Stimulated activated naive CD8-positive, alpha-beta T cell treated with anti-CD3 and anti-CD28 coated beads, Interleukin-15, amount 100 ng/mL, for 72 hours (primary cell): ENCODE measurements at regions not wholly inside any gene's neighbourhood (a gene's known extent, or its start where the extent isn't known, plus 50 kb on each side); places are given as distances from the start of the nearest gene placed in this dataset.

ENCODE experiments used
- ATAC-seq: fragments of 150-1000 bp; cut with Tn5 transposase; 2 replicates; pipeline ENCODE4 v1.10.0; 2021; ENCODE audit warnings: mild to moderate bottlenecking, moderate library complexity
- DNase-seq, 2 donors: peaks; one replicate each; pipeline ENCODE4 v3.0.0; 2021 to 2022
- H3K27ac Mint-ChIP-seq, 2 donors: one replicate each; pipeline ENCODE4 v1.8.0; 2022; ENCODE audit warnings: mild to moderate bottlenecking in 2 of 2, mixed read lengths in 2 of 2, moderate library complexity in 2 of 2
- H3K27me3 Mint-ChIP-seq: one replicate; pipeline ENCODE4 v1.8.0; 2022; ENCODE audit warnings: mixed read lengths
- H3K4me1 Mint-ChIP-seq: one replicate; pipeline ENCODE4 v1.8.0; 2022; ENCODE audit warnings: mild to moderate bottlenecking, mixed read lengths
- H3K4me3 Mint-ChIP-seq, 2 donors: one replicate each; pipeline ENCODE4 v1.8.0; 2022; ENCODE audit warnings: mild to moderate bottlenecking in 2 of 2, mixed read lengths in 2 of 2, moderate library complexity in 1 of 2
- H3K9me3 Mint-ChIP-seq, 2 donors: one replicate each; pipeline ENCODE4 v1.8.0; 2022; ENCODE audit warnings: mixed read lengths in 2 of 2

GRCh38 chr4:26028793-26029567 is 115.0 kb downstream of the SMIM20 start:
- H3K4me1 Mint-ChIP-seq, result peaks cover 20% of the 10 kb centered on the region
- no peaks in the 10 kb centered on the region for H3K9me3 Mint-ChIP-seq
- H3K27ac Mint-ChIP-seq, result no peak overlapping the region
- peaks cover 35% of the 10 kb centered on the region for H3K27me3 Mint-ChIP-seq
- ATAC-seq (peak; percentile 95), DNase-seq (peak; percentile 73 to 75)
- peak overlapping the region; percentile 31 to 42 for H3K4me3 Mint-ChIP-seq

GRCh38 chr4:26029568-26030131 is 115.6 kb downstream of the SMIM20 start:
- Mint-ChIP-seq H3K27ac (no peak overlapping the region), H3K4me1 (peaks cover 20% of the 10 kb centered on the region), H3K9me3 (no peaks in the 10 kb centered on the region), H3K27me3 (peaks cover 35% of the 10 kb centered on the region), H3K4me3 (no peak overlapping the region)
- DNase-seq (no peak), ATAC-seq (no peak)

GRCh38 chr4:26030260-26030667 is 116.2 kb downstream of the SMIM20 start:
- H3K27me3 Mint-ChIP-seq, result peaks cover 39% of the 10 kb centered on the region
- H3K9me3 Mint-ChIP-seq, result no peaks in the 10 kb centered on the region
- ATAC-seq (no peak), DNase-seq (no peak)
- no peak overlapping the region for H3K27ac Mint-ChIP-seq
- peaks cover 24% of the 10 kb centered on the region for H3K4me1 Mint-ChIP-seq
- no peak overlapping the region for H3K4me3 Mint-ChIP-seq

GRCh38 chr4:26030780-26031179 is 116.8 kb downstream of the SMIM20 start:
- no peak for DNase-seq
- Mint-ChIP-seq H3K27ac (no peak overlapping the region), H3K4me1 (peaks cover 26% of the 10 kb centered on the region), H3K4me3 (no peak overlapping the region), H3K9me3 (no peaks in the 10 kb centered on the region), H3K27me3 (peaks cover 43% of the 10 kb centered on the region)
- ATAC-seq, result peak; percentile 24

GRCh38 chr4:26031704-26032103 is 117.7 kb downstream of the SMIM20 start:
- Mint-ChIP-seq H3K27ac (no peak overlapping the region), H3K4me3 (no peak overlapping the region), H3K9me3 (no peaks in the 10 kb centered on the region), H3K27me3 (peaks cover 41% of the 10 kb centered on the region), H3K4me1 (peaks cover 26% of the 10 kb centered on the region)
- no peak for DNase-seq
- no peak for ATAC-seq

- Mint-ChIP-seq H3K27me3 (peaks cover 36% of the 10 kb centered on the region), H3K4me1 (peaks cover 26% of the 10 kb centered on the region), H3K9me3 (no peaks in the 10 kb centered on the region), H3K4me3 (no peak overlapping the region), H3K27ac (no peak overlapping the region)
- no peak for DNase-seq
- ATAC-seq, result no peak
Observed at GRCh38 chr4:26032142-26032541, 118.1 kb downstream of the SMIM20 start.

- Mint-ChIP-seq H3K27ac (no peak overlapping the region), H3K4me3 (no peak overlapping the region), H3K4me1 (peaks cover 26% of the 10 kb centered on the region), H3K9me3 (no peaks in the 10 kb centered on the region), H3K27me3 (peaks cover 36% of the 10 kb centered on the region)
- DNase-seq (no peak), ATAC-seq (no peak)
Observed at GRCh38 chr4:26032630-26033317, 118.8 kb downstream of the SMIM20 start.

GRCh38 chr4:26033389-26033788 is 119.4 kb downstream of the SMIM20 start:
- no peaks in the 10 kb centered on the region for H3K9me3 Mint-ChIP-seq
- peaks cover 25% of the 10 kb centered on the region for H3K4me1 Mint-ChIP-seq
- H3K4me3 Mint-ChIP-seq, result no peak overlapping the region
- ATAC-seq, result no peak
- H3K27me3 Mint-ChIP-seq, result peaks cover 32% of the 10 kb centered on the region
- no peak for DNase-seq
- no peak overlapping the region for H3K27ac Mint-ChIP-seq

- Mint-ChIP-seq H3K9me3 (no peaks in the 10 kb centered on the region), H3K4me3 (no peak overlapping the region), H3K27me3 (peaks cover 36% of the 10 kb centered on the region), H3K4me1 (peaks cover 15% of the 10 kb centered on the region), H3K27ac (no peak overlapping the region)
- DNase-seq, result peak in 1 of 2 donors; percentile 28
- peak; percentile 85 for ATAC-seq
Observed at GRCh38 chr4:26034849-26035248, 120.8 kb downstream of the SMIM20 start.

- ATAC-seq (no peak), DNase-seq (no peak)
- H3K9me3 Mint-ChIP-seq, result no peaks in the 10 kb centered on the region
- no peak overlapping the region for H3K27ac Mint-ChIP-seq
- H3K4me3 Mint-ChIP-seq, result no peak overlapping the region
- peaks cover 6% of the 10 kb centered on the region for H3K4me1 Mint-ChIP-seq
- H3K27me3 Mint-ChIP-seq, result peaks cover 27% of the 10 kb centered on the region
Observed at GRCh38 chr4:26035921-26036320, 121.9 kb downstream of the SMIM20 start.

GRCh38 chr4:26039639-26040359 is 125.8 kb downstream of the SMIM20 start:
- ATAC-seq, result no peak

GRCh38 chr4:26044524-26044923 is 130.5 kb downstream of the SMIM20 start:
- ATAC-seq, result peak; percentile 48
- H3K27ac Mint-ChIP-seq, result no peak overlapping the region

More at GRCh38 chr4:26039639-26040359, 125.8 kb downstream of the SMIM20 start:
- H3K4me1 Mint-ChIP-seq, result peaks cover 6% of the 10 kb centered on the region
- no peaks in the 10 kb centered on the region for H3K9me3 Mint-ChIP-seq
- H3K27ac Mint-ChIP-seq, result no peak overlapping the region
- no peak overlapping the region for H3K4me3 Mint-ChIP-seq
- DNase-seq, result no peak
- H3K27me3 Mint-ChIP-seq, result peaks cover 62% of the 10 kb centered on the region

GRCh38 chr4:26044983-26045382 is 131.0 kb downstream of the SMIM20 start:
- H3K27ac Mint-ChIP-seq, result peak overlapping the region; percentile 8 to 30
- ATAC-seq (no peak), DNase-seq (no peak)
- peaks cover 0 to 8% of the 10 kb centered on the region in 2 donors for H3K9me3 Mint-ChIP-seq
- no peak overlapping the region for H3K4me3 Mint-ChIP-seq
- H3K27me3 Mint-ChIP-seq, result peaks cover 66% of the 10 kb centered on the region
- no peaks in the 10 kb centered on the region for H3K4me1 Mint-ChIP-seq

More at GRCh38 chr4:26044524-26044923, 130.5 kb downstream of the SMIM20 start:
- no peak for DNase-seq
- Mint-ChIP-seq H3K4me3 (no peak overlapping the region), H3K9me3 (peaks cover 0 to 8% of the 10 kb centered on the region in 2 donors), H3K4me1 (no peaks in the 10 kb centered on the region), H3K27me3 (peaks cover 65% of the 10 kb centered on the region)

GRCh38 chr4:26047795-26048194 is 133.8 kb downstream of the SMIM20 start:
- Mint-ChIP-seq H3K27ac (peak overlapping the region in 1 of 2 donors; percentile 3), H3K4me3 (no peak overlapping the region), H3K4me1 (no peaks in the 10 kb centered on the region), H3K27me3 (peaks cover 61% of the 10 kb centered on the region), H3K9me3 (peaks cover 0 to 8% of the 10 kb centered on the region in 2 donors)
- ATAC-seq, result no peak
- no peak for DNase-seq

GRCh38 chr4:26048378-26048882 is 134.4 kb downstream of the SMIM20 start:
- Mint-ChIP-seq H3K4me1 (no peaks in the 10 kb centered on the region), H3K9me3 (peaks cover 0 to 8% of the 10 kb centered on the region in 2 donors), H3K27ac (no peak overlapping the region), H3K4me3 (no peak overlapping the region), H3K27me3 (peaks cover 61% of the 10 kb centered on the region)
- DNase-seq, result no peak
- no peak for ATAC-seq
